H4 (cell line): ENCODE measurements at regions not wholly inside any gene's neighbourhood (a gene's known extent, or its start where the extent isn't known, plus 50 kb on each side); places are given as distances from the start of the nearest gene placed in this dataset.

Experiments
- DNase-seq: peaks from one replicate; pipeline ENCODE4 v3.0.0-alpha.2; 2015; ENCODE audit warnings: low spot score

DNA sequence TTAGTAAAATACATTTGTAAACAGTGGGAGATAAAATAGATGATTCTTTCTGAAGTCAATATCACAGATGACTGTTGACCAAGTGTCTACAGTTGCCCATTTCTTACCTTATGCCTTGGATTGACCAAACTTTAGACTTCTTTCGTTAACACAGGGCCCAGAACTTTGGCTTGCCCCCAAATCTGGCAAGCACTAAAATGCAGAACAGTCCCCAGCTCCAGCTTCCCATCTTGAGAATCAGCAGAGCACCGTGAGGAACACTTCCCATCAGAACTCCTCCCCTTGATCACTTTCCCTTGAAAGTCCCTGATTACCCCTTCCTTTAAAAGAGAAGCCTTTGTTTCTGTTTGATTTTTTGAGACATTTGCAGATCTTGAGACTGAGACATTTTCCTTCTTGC is 1039.9 kb downstream of the TLE1 start:
- DNase-seq, result no peak

DNA sequence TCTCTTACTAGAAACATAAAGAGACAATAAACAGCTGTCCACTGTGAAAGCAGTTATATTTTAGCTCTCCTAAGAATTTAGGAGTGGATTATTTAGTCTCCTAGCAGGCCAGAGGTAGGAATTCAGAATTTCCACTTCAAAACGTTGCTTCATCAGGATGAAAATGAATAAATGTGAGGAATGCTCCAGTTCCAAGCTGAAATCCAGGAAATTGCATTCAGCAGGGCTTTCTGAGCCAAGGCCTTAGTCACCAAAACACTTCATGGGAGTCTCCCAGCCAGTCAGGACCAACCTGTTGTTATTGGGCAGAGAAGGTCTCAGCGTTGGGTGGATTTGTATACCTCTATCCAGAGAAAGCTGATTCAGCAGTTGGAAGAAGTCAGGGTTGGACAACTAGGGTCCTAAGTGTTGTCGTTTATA is 1040.3 kb downstream of the TLE1 start:
- DNase-seq, result peak; percentile 67

DNA sequence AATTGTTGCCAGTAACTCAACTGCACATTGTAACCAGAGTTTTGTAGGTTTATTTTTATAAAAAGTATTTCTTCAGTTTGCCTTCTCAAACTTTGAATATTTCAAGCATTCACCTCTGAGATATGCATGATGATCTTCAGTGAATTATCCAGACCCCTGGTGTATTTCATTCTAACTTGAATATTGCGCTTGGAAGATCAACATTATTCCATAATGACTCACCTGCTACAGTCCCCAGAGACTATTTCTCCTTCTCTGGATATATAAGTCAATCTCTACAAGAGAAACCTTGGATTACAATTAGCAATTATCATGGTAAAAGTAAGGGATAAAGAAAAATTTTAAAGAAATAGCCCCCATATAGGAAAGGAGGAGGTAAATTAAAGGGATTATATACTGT is 1041.0 kb downstream of the TLE1 start:
- DNase-seq, result no peak

DNA sequence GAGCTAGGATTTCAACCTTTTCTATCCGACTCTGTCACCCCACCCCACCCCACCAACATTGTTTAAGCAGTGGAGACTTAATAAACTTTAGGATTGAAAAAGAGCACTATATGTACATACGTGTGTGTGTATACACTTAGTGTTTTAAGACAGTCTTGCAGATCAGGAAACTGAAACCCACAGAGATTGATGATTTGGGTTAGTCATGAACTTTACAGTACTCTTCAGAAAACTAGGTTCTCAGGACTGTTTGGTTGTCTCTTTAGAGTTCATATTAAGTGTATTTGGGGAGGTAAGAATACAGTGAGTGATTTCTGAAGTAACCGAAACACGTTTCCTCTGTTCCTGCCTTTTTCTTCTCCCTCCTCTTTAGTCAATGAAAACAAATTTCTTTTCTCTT is 1043.1 kb downstream of the TLE1 start:
- DNase-seq, result no peak

DNA sequence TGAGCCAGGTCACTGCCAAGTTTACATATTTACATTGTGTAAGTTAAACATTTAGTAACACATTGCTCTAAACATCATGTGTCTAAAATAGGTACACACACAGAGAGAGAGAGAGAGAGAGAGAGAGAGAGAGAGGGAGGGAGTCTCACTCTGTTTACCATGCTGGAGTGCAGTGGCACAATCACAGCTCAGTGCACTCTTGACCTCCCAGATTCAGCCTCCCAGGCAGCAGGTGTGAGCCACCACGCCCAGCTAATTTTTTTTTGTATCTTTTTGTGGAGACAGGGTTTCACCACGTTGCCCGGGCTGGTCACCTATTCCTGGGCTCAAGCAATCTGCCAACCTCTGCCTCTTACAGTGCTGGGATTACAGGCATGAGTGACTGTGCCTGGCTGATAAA is 1045.3 kb downstream of the TLE1 start:
- no peak for DNase-seq

GRCh38 chr9:80635065-80635464 is 1054.3 kb downstream of the TLE1 start:
- DNase-seq, result no peak

DNA sequence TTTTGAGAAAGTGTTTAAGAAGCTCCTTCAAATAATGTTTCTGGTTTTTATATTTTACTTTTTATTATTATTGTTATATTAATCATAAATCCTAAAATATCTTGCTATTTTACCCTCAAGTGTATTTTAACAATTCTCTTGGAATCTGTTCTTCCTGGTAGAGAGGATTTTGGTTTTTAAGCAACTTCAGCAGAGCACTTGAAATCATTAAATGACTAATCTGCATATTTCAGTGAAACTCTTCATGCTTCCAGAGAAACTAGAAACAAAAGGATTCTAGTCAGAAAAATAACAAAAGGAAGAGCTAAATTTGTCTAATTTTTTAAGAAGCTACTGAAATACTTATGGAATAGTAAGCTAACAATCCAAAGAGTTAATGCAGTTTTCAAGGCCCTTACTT is 1057.3 kb downstream of the TLE1 start:
- no peak for DNase-seq

- no peak for DNase-seq
Measured at GRCh38 chr9:80622508-80622907, 1050.7 kb downstream of the TLE4 start.

GRCh38 chr9:80619356-80619755 is 1047.6 kb downstream of the TLE4 start:
- no peak for DNase-seq

DNA sequence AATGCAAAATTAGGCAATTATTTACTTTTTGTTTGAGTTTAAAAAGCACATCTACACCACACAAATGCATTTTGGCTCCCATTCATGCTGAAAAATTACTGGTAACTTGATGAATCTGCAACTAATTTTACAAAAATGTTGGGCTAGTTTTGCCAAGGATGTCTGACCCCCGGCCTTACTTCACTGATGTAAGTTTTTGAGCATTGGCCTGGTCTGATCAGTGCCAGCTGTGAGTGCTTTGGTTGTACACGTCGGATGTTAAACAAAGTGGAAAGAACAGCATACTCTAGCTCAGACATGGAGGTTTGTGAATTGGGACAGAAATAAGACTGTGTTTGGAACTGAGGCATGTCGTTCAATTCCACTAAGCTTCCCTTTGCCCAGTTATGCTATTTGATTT is 1044.2 kb downstream of the TLE4 start:
- no peak for DNase-seq

GRCh38 chr9:80605793-80606192 is 1034.0 kb downstream of the TLE4 start:
- no peak for DNase-seq

- DNase-seq, result peak; percentile 60
Measured at GRCh38 chr9:80605129-80605528, 1033.4 kb downstream of the TLE4 start.

DNA sequence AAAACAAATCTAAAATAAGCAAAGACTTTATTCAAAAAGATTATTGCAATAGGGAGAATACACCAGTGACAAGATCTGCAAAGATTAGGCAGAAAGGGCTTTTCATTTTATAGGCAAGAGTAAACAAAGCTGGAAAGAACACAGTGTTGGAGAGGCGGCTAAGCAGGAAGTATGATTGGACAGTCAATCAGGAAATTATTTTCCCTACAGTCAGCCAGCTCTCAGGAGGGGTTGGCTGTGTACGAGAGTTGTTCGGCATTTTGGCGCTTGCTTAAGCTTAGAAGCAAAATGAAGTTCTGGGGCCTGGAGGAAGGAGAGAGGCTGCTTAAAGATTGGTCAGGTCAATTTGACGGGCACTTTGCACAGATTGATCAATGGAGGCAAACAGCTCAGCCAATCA is 1030.5 kb downstream of the TLE4 start:
- no peak for DNase-seq

DNA sequence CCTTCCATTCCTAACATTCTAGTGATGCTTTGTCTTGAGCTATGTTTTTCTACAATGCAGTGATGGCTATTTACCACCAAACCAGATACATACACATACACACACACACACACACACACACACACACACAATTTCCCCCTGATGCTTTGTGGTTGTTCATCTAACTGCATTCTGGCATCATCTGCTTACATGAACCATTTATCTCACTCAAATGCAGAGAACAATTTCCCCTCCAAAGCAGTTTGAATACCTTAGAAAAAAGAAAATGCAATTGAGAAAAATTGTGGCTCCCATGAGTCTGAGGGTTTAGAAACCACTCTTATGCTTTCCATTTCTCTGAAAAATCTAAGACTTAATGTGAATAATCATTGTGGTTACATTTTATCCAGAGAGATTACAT is 1024.8 kb downstream of the TLE4 start:
- DNase-seq, result no peak

GRCh38 chr9:80595192-80595591 is 1023.4 kb downstream of the TLE4 start:
- DNase-seq, result no peak

GRCh38 chr9:80592413-80592812 is 1020.6 kb downstream of the TLE4 start:
- DNase-seq, result no peak

DNA sequence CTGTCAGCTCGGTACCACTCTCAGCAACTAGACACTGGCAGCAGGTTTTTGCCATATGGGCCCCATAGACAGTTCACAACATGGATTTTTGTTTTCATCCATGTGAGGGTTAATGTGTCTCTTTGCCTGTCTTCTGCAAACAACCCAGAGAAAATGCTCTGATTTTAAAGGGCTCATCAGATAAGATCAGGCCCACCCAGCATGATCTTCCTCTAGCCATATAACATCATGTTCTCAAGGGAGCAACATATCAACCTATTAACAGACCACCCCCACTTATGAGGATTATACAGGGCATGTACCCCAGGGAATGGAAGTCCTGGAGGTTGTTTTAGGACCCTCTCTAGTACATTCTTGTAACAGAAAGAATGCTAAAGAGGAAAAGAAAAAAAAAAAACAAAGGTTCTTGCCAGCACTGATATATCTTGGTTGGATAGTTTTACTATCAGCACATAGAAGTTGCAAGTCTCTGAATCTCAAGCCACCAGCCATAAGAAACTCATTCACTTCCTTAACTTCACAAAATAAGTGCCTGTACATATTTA is 1015.1 kb downstream of the TLE4 start:
- DNase-seq, result no peak

DNA sequence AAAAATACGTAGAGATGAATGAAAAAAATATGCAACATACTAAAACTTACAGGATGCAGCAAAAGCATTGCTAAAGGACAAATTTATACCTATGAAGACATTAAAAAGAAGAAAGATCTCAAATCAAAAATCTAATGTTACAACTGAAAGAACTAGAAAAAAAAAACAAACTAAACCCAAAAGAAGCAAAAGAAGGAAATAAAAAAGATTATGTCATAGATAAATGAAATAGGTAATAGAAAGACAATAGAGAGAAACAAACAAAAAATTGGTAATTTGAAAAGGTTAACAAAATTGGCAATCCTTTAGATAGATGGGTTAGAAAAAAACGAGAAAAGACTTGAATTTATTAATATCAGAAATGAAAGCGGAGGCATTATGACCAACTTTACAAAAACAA is 1000.2 kb downstream of the TLE4 start:
- DNase-seq, result no peak

DNA sequence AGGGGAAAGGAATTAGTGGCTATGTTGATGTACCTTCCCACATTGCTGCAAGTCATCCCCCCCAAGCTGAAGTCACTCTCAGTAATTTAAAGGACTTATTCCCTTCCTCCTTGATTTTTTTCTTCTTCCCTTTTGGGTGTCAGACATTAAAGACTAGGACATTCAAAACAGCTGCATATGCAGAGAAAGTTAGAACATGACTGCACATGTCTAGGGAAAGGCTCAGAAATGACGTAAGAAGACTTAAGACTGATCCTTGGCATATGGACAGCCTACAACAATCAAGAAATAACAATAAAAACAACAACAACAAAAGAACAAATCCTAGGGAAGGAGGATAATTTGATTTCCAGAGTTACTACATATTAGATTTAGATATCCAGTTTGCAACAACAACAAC is 997.5 kb downstream of the TLE4 start:
- DNase-seq, result no peak

DNA sequence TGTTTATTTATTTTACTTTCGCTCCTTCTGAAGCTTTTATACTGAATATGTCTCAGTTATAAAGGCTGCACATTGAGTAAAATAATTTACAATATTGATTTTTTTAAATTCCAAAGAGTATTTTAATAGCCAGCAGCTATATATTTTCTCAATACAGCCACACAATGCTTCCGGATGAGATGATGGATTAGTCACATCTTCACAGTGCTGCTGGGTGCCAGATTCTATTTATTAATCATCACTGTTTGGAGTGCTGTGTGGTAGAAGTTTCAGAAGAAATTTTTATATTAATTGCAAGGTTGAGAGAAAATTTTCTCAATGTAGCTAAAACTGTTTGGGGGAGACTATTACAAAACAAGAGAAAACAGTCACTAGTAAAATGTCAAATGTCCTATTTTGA is 989.8 kb downstream of the TLE4 start:
- DNase-seq, result no peak

GRCh38 chr9:80560976-80561375 is 989.2 kb downstream of the TLE4 start:
- DNase-seq, result no peak

DNA sequence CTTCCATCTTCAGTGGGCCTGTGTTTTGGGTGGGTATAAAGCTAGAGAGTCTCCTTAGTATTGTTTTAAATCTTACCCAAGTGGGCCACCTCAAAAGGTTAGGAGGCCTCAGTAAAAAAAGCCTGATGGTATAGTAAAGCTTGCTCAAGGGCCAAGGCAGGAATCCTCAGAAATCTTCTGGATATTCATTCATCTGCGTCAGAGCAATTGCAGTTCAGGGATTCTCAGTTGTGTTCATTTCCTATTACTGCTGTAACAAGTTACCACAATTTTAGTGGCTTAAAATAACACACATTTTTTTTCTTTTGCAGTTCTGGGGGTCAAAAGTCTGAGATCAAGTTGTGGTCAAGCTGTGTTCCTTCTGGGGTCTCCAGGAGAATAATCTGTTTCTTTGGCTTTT is 985.5 kb downstream of the TLE4 start:
- DNase-seq, result no peak

GRCh38 chr9:80556631-80557030 is 984.9 kb downstream of the TLE4 start:
- no peak for DNase-seq

DNA sequence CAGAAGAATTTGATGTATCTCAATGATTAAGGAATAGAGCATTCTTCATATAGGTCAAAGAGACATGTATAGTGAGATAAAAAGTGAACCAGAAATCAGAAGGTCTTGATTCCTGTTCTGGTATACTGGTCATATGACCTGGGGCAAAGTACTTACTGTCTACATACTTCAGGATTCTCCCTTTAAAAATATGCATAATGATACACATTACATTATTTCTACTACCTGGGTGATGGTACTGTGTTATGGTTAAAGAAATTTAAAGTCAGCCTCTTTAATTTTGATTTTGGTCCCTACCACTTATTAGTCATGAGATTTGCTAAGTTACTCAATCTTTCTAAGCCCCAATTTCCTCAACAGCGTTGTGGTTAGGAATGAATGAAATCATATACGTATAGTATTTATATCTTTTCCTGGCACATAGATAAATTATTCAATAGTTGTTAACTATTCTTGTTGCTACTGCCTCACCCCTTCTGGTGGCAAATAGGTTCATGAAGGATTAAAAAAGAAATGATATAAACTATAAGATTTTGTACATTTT is 984.1 kb downstream of the TLE4 start:
- no peak for DNase-seq
